ENCODE measurements at regions not wholly inside any gene's neighbourhood (a gene's known extent, or its start where the extent isn't known, plus 50 kb on each side); places are given as distances from the start of the nearest gene placed in this dataset.

DNA sequence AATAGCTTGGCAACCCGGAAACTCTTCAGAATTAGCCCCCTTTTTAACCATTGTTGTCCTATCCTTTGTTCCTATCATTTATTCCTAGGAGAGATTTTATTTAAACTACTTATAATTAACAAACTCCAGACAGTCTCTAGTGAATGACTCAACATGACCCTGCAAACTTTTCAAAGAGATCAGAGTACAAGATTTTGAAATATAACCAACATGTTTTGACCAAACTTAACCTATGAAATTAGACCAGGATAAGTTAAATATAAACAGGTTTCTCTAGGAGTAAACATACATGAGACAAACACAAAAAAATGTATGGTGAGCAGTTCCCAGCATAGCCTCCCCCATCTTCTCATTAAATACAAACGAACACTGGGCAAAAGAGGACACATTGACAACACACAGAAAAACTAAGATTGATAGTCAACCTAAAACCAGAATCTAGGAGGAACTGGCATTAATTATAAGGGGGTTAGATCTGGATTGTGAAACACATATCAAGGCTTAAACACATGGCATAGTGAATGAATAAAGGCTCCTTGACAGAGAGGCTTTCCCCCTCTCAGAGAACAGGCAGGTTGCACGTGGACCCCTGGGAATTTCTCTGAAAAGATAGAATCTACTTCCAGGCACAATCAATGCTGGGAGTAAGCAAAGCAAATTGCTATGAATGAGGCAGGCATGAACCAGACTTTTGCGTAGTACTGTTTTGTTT is 284.1 kb downstream of the IRS1 start:
- no peaks in the 10 kb centered on the region for H3K4me1 ChIP-seq (ENCODE audit: insufficient read depth, low read length)
- no peak overlapping the region for H2BK12ac ChIP-seq (ENCODE audit: insufficient read length, low read depth, low read length)
- no peaks in the 10 kb centered on the region for H3K27me3 ChIP-seq (ENCODE audit: insufficient read depth, low read length)
- H3K18ac ChIP-seq (ENCODE audit: insufficient read length, low read depth, low read length), result no peak overlapping the region
- H4K91ac ChIP-seq (ENCODE audit: insufficient read length, low read depth, low read length), result no peak overlapping the region
- H2BK15ac ChIP-seq (ENCODE audit: low read depth, low read length), result no peak overlapping the region
- no peak overlapping the region for H2BK20ac ChIP-seq (ENCODE audit: low read depth, low read length, poor library complexity, severe bottlenecking)
- no peak overlapping the region for H2BK5ac ChIP-seq (ENCODE audit: insufficient read length, low read length)
- Mint-ChIP-seq H3K36me3 (ENCODE audit: insufficient read depth in 1 of 3, low read depth in 3 of 3) (peaks cover 0 to 11% (median 0%) of the 10 kb centered on the region in 3 experiments; a peak in 3 of 7 replicates), H3K27ac (no peak overlapping the region), H3K9me3 (peaks cover 5 to 8% of the 10 kb centered on the region in 2 experiments; a peak in 4 of 5 replicates), H3K4me1 (no peaks in the 10 kb centered on the region), H3K27me3 (ENCODE audit: low read depth) (no peaks in the 10 kb centered on the region; the same call in 1 of the 2 replicates), H3K4me3 (no peak overlapping the region)
- H3K14ac ChIP-seq (ENCODE audit: insufficient read depth, low read length), result no peak overlapping the region
- H4K20me1 ChIP-seq (ENCODE audit: control insufficient read depth, insufficient read depth, insufficient read length), result no peaks in the 10 kb centered on the region
- H3K23ac ChIP-seq (ENCODE audit: insufficient read length, low read depth, low read length), result no peak overlapping the region
- no peaks in the 10 kb centered on the region for H3K9me3 ChIP-seq (ENCODE audit: control insufficient read depth, low read depth, low read length)
- no peak overlapping the region for H2BK120ac ChIP-seq (ENCODE audit: low read depth, low read length, poor library complexity, severe bottlenecking)
- H2AFZ ChIP-seq (ENCODE audit: low read length), result no peak overlapping the region
- no peak overlapping the region for H3K27ac ChIP-seq (ENCODE audit: insufficient read length, low read depth, low read length)
- H4K5ac ChIP-seq (ENCODE audit: insufficient read length, low read depth, low read length), result no peak overlapping the region
- no peak overlapping the region for H2AK5ac ChIP-seq (ENCODE audit: insufficient read length, low read length)
- DNase-seq, result no peak
- H4K8ac ChIP-seq (replicated peaks; ENCODE audit: insufficient read length, low read depth, low read length), result no peak overlapping the region
- no peaks in the 10 kb centered on the region for H3K23me2 ChIP-seq (ENCODE audit: insufficient read length, low read depth, low read length, poor library complexity, severe bottlenecking)
- no peak overlapping the region for H3K9ac ChIP-seq (ENCODE audit: extremely low read depth, insufficient read length, low read length)
- no peak overlapping the region for H3K4ac ChIP-seq (ENCODE audit: low read depth, low read length)
- no peaks in the 10 kb centered on the region for H3K79me1 ChIP-seq (ENCODE audit: insufficient read depth, low read depth, low read length, poor library complexity, severe bottlenecking)
- H3K79me2 ChIP-seq (ENCODE audit: insufficient read depth, low read length), result no peaks in the 10 kb centered on the region
- WGBS (ENCODE audit: extremely low coverage, insufficient read length, low lambda C conversion rate), result no CpG with 5 or more reads among the region's 4 CpGs
- TF ChIP-seq, protein P1, sequence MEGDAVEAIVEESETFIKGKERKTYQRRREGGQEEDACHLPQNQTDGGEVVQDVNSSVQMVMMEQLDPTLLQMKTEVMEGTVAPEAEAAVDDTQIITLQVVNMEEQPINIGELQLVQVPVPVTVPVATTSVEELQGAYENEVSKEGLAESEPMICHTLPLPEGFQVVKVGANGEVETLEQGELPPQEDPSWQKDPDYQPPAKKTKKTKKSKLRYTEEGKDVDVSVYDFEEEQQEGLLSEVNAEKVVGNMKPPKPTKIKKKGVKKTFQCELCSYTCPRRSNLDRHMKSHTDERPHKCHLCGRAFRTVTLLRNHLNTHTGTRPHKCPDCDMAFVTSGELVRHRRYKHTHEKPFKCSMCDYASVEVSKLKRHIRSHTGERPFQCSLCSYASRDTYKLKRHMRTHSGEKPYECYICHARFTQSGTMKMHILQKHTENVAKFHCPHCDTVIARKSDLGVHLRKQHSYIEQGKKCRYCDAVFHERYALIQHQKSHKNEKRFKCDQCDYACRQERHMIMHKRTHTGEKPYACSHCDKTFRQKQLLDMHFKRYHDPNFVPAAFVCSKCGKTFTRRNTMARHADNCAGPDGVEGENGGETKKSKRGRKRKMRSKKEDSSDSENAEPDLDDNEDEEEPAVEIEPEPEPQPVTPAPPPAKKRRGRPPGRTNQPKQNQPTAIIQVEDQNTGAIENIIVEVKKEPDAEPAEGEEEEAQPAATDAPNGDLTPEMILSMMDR (conservative IDR thresholded peaks at IDR 0.05), result no peak
- no peak overlapping the region for H3T11ph ChIP-seq (ENCODE audit: low read length)
- H3K4me2 ChIP-seq (ENCODE audit: insufficient read depth, insufficient read length, low read length), result no peak overlapping the region
- no peak overlapping the region for H3K56ac ChIP-seq (ENCODE audit: insufficient read length, low read depth, low read length)

Data from H9 (cell line).